Brain microvascular endothelial cell (primary cell): ENCODE measurements at regions not wholly inside any gene's neighbourhood (a gene's known extent, or its start where the extent isn't known, plus 50 kb on each side); places are given as distances from the start of the nearest gene placed in this dataset.

Experiments
- DNase-seq: peaks from one replicate; pipeline ENCODE4 v3.0.0-alpha.2; 2020
- H3K27ac ChIP-seq: fragments of 250-450 bp; sonication (Bioruptor Pico); 2 replicates; pipeline ENCODE4 v1.5.1; 2020; ENCODE audit warnings: mild to moderate bottlenecking, moderate library complexity
- H3K27me3 ChIP-seq: fragments of 250-450 bp; sonication (Bioruptor Pico); replicated peaks from 2 replicates; pipeline ENCODE4 v1.5.1; 2020; ENCODE audit warnings: mild to moderate bottlenecking
- H3K36me3 ChIP-seq: fragments of 250-450 bp; sonication (Bioruptor Pico); replicated peaks from 2 replicates; pipeline ENCODE4 v1.5.1; 2020; ENCODE audit warnings: mild to moderate bottlenecking
- H3K4me3 ChIP-seq: 2 replicates; pipeline ENCODE4 v1.5.1; 2011; ENCODE audit warnings: low read depth, mild to moderate bottlenecking, control low read depth, low read length, moderate library complexity
- in situ Hi-C: cut with HindIII; loops from 2 replicates; pipeline ENCODE4 v1.10.0; 2017; ENCODE audit warnings: low sequenced_read_pairs, low pct_ligation_motif_present
- TF ChIP-seq, protein P1 (sequence below): IDR thresholded peaks from 2 replicates; pipeline ENCODE4 v1.5.1; 2011; ENCODE audit warnings: low read depth, mild to moderate bottlenecking, moderate library complexity, low read length, control low read depth, inconsistent platforms; ENCODE audit errors: missing control alignments

DNA sequence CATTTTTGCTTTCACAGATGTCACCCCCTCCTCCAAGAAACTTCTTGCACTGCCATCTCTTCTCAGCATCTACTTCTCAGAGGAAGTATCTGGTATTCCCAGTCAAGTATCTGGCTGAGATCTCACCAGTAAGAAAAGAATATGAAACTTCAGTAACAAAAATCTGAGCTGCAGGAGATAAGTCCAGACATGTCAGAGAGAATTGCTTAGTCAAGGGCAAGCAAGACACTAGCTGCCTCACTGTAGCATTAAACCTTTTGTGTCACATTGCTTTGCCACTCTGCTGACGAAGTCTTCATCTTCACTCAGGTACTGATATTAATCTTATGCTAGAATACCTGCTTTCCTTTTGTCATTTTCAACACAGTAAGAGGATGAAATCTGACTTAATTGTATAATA lies 70.6 kb upstream of the ZC3H12C start:
- in situ Hi-C loops = no loop called here
- Histone ChIP-seq H3K27me3 (no peaks in the 10 kb centered on the region), H3K36me3 (no peaks in the 10 kb centered on the region), H3K27ac (no peak overlapping the region), H3K4me3 (no peak overlapping the region)
- DNase-seq = no peak
- TF ChIP-seq, protein P1, sequence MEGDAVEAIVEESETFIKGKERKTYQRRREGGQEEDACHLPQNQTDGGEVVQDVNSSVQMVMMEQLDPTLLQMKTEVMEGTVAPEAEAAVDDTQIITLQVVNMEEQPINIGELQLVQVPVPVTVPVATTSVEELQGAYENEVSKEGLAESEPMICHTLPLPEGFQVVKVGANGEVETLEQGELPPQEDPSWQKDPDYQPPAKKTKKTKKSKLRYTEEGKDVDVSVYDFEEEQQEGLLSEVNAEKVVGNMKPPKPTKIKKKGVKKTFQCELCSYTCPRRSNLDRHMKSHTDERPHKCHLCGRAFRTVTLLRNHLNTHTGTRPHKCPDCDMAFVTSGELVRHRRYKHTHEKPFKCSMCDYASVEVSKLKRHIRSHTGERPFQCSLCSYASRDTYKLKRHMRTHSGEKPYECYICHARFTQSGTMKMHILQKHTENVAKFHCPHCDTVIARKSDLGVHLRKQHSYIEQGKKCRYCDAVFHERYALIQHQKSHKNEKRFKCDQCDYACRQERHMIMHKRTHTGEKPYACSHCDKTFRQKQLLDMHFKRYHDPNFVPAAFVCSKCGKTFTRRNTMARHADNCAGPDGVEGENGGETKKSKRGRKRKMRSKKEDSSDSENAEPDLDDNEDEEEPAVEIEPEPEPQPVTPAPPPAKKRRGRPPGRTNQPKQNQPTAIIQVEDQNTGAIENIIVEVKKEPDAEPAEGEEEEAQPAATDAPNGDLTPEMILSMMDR = no peak

DNA sequence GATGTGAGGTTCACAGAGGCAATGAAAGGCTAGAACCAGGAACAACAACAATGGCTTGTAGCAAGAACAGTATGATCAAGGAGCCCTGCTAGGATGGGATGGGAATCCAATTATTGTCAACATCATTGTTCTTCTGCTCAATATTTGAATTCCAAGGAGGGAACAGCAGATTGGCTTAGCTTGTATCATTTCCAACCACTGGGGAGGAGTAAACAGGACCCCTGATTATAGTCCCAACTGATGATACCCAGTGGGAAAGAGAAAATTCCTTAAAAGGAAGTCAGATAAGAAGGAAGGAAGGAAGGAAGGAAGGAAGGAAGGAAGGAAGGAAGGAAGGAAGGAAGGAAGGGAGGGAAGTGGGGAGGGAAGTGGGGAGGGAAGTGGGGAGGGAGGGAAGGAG lies 69.5 kb upstream of the ZC3H12C start:
- Histone ChIP-seq H3K27ac (no peak overlapping the region), H3K36me3 (no peaks in the 10 kb centered on the region), H3K27me3 (no peaks in the 10 kb centered on the region), H3K4me3 (no peak overlapping the region)
- in situ Hi-C loops = no loop called here
- no peak for DNase-seq
- TF ChIP-seq, protein P1 = no peak

GRCh38 chr11:110026858-110027626 lies 66.2 kb upstream of the ZC3H12C start:
- no peak overlapping the region for H3K27ac ChIP-seq
- TF ChIP-seq, protein P1 = no peak
- in situ Hi-C loops = no loop called here
- H3K36me3 ChIP-seq = no peaks in the 10 kb centered on the region
- no peak overlapping the region for H3K4me3 ChIP-seq
- no peaks in the 10 kb centered on the region for H3K27me3 ChIP-seq
- DNase-seq = no peak

DNA sequence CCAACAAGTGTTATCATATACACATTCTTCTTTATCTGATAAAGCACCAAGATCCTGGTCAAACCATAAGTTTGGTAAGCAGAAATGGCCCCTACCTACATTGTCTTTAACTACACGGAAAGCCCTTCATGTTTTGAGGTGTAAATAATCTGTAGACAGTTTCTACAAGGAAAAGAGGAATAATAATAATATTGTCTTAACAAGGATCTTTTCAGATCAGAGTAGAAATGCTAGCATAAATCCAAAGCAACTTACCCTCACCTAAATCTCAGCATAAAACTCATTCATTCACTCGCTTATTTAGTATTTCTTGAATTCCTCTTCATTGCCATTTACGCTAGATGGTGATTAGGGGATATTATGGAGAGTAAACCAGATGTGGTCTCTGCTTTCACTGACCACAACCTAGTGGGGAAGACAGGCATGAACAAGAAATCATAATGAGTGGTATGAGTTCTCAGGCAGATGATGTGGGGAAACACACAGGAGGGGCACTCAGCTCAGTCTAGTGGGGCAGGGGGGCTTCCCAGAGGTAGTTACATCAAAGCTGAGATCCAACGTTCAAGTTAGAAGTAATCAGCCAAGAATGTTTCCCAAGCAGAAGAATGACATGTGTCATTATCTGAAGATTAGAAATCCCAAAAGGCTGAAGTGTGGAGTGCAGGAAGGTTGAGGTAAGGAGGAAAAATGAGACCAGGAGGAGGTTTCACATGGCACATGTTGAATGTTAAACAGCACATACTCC lies 65.4 kb upstream of the ZC3H12C start:
- no peak overlapping the region for H3K27ac ChIP-seq
- TF ChIP-seq, protein P1 = no peak
- H3K27me3 ChIP-seq = no peaks in the 10 kb centered on the region
- in situ Hi-C loops = no loop called here
- H3K4me3 ChIP-seq = no peak overlapping the region
- H3K36me3 ChIP-seq = no peaks in the 10 kb centered on the region
- DNase-seq = no peak

DNA sequence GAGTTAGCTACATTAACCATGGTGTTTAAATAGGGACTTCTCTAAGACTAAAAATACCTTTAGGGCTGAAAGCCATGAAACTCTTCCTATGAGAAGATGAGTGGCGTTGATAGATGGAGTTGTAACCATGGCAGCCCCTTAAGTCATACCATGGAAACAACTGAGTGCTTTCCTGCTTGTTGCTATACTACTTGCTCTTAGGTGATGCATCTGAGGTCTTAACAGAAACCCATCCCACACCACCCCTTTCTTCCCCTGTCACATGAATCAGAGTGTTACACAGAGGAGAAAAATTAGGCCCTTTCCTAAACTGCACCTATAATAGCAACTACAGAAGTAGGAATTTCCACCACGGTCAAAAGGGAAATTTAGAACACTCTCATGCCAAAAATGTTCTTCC lies 64.3 kb upstream of the ZC3H12C start:
- DNase-seq = no peak
- no peaks in the 10 kb centered on the region for H3K27me3 ChIP-seq
- in situ Hi-C loops = no loop called here
- H3K4me3 ChIP-seq = no peak overlapping the region
- H3K36me3 ChIP-seq = no peaks in the 10 kb centered on the region
- no peak overlapping the region for H3K27ac ChIP-seq
- TF ChIP-seq, protein P1 = no peak

- Histone ChIP-seq H3K36me3 (no peaks in the 10 kb centered on the region), H3K27me3 (no peaks in the 10 kb centered on the region)
Measured at GRCh38 chr11:110029714-110030113, 63.5 kb upstream of the ZC3H12C start.

More at GRCh38 chr11:110029714-110030113, 63.5 kb upstream of the ZC3H12C start:
- no peak overlapping the region for H3K4me3 ChIP-seq
- no peak overlapping the region for H3K27ac ChIP-seq
- in situ Hi-C loops = no loop called here
- DNase-seq = no peak
- TF ChIP-seq, protein P1 = no peak
